T-helper 22 cell (primary cell): ENCODE measurements at regions not wholly inside any gene's neighbourhood (a gene's known extent, or its start where the extent isn't known, plus 50 kb on each side); places are given as distances from the start of the nearest gene placed in this dataset.

Experiments
- DNase-seq: peaks from one replicate; pipeline ENCODE4 v3.0.0-alpha.2; 2020; ENCODE audit warnings: low read depth

GRCh38 chr16:82358606-82359221 lies 188.7 kb upstream of the MPHOSPH6 start:
- no peak for DNase-seq

GRCh38 chr16:82358161-82358560 lies 188.1 kb upstream of the MPHOSPH6 start:
- DNase-seq = no peak

GRCh38 chr16:82357237-82357636 lies 187.2 kb upstream of the MPHOSPH6 start:
- DNase-seq = no peak

- DNase-seq = no peak
Observed at GRCh38 chr16:82350560-82350959, 180.5 kb upstream of the MPHOSPH6 start.

GRCh38 chr16:82345318-82345717 lies 175.3 kb upstream of the MPHOSPH6 start:
- DNase-seq = no peak

- DNase-seq = no peak
Observed at GRCh38 chr16:82344157-82344556, 174.1 kb upstream of the MPHOSPH6 start.

GRCh38 chr16:82341146-82341669 lies 171.2 kb upstream of the MPHOSPH6 start:
- DNase-seq = no peak

GRCh38 chr16:82340531-82340930 lies 170.5 kb upstream of the MPHOSPH6 start:
- no peak for DNase-seq

- DNase-seq = no peak
Observed at GRCh38 chr16:82337355-82337754, 167.3 kb upstream of the MPHOSPH6 start.

GRCh38 chr16:82331974-82332750 lies 162.1 kb upstream of the MPHOSPH6 start:
- no peak for DNase-seq

- no peak for DNase-seq
Observed at GRCh38 chr16:82331397-82331796, 161.4 kb upstream of the MPHOSPH6 start.

- DNase-seq = no peak
Observed at GRCh38 chr16:82329504-82330192, 159.6 kb upstream of the MPHOSPH6 start.

GRCh38 chr16:82328881-82329469 lies 159.0 kb upstream of the MPHOSPH6 start:
- no peak for DNase-seq

GRCh38 chr16:82323171-82323570 lies 153.1 kb upstream of the MPHOSPH6 start:
- DNase-seq = no peak

GRCh38 chr16:82322177-82322576 lies 152.2 kb upstream of the MPHOSPH6 start:
- no peak for DNase-seq

GRCh38 chr16:82319038-82319437 lies 149.0 kb upstream of the MPHOSPH6 start:
- DNase-seq = no peak

GRCh38 chr16:82317411-82318167 lies 147.6 kb upstream of the MPHOSPH6 start:
- DNase-seq = no peak

- DNase-seq = no peak
Observed at GRCh38 chr16:82313754-82314153, 143.7 kb upstream of the MPHOSPH6 start.

- DNase-seq = no peak
Observed at GRCh38 chr16:82311528-82311927, 141.5 kb upstream of the MPHOSPH6 start.

GRCh38 chr16:82302042-82302727 lies 132.2 kb upstream of the MPHOSPH6 start:
- DNase-seq = no peak

GRCh38 chr16:82301146-82301755 lies 131.2 kb upstream of the MPHOSPH6 start:
- DNase-seq = no peak
